Inflammatory macrophage treated with lipopolysaccharide for 1 hour (primary cell): ENCODE measurements at regions not wholly inside any gene's neighbourhood (a gene's known extent, or its start where the extent isn't known, plus 50 kb on each side); places are given as distances from the start of the nearest gene placed in this dataset.

ENCODE experiments used
- DNase-seq, 2 donors: peaks; one replicate each; pipeline ENCODE4 v3.0.0-alpha.2; 2020 to 2022

DNA sequence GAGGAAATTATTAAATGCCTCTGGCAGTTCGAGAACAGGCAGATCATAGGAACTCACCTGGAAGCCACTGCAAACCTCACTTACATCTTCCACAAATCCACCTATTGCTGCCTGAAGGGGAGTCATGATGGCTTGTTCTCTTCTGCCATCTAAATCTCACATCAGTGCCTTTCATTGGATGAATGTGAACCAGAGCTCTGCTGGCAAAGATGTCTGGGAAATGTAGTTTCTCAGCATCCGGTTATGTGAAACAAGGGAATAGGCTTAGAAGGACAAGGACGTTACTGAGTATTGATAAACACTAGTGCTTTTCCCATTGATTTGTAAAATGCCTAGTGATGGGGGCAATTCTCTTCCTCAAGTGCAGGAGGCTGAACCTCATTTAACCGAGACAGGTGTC is 483.3 kb downstream of the ARHGEF28 start:
- DNase-seq: no peak

DNA sequence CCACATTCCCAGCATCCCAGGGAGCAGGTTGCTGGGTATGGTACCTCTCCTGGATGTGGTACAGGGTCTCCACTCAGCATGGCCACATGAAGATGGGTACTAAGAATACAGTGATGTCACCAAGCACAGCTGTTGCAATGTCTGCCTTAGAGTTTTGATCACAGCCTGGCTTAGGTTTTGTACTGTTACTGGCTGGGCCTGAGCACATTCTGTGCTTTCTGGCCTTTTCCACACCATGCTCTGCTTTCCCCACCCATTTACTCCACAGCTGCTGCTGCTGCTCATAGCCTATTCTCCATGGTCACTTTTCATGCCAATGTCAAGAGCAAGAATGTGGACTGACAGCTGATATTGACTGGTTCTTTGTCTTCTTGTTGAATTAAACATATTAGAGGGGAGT is 481.9 kb downstream of the ARHGEF28 start:
- DNase-seq: no peak

DNA sequence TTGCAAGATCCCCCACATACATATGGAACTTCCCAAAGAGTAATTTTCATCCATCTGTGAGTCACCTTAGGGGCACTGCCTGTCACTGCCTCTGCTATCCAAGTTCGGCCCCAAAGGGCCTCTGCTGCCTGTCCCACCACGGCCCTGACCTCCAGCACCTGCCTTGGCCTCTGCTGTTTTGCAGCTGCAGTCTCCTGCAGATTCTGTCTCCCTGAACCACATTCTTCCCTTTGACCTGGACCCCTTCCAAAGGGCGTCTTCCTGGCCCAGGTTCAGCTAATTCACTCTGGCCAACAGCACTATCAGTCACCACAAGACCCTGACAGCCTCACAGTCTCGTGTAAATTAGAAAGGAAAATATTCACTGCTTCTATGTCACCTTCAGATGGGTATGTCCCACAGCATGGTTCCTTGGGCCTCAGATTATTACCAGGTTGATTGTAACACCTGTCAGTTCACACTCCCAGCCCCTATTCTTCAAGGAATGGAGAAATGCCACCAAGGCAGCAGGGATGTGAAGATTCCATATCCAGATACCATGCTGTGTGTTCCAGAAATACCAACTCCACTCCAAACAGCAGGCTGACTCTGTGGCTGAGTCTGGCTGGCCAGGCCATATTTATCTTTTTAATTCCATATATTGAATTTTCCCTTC is 479.3 kb downstream of the ARHGEF28 start:
- no peak for DNase-seq

DNA sequence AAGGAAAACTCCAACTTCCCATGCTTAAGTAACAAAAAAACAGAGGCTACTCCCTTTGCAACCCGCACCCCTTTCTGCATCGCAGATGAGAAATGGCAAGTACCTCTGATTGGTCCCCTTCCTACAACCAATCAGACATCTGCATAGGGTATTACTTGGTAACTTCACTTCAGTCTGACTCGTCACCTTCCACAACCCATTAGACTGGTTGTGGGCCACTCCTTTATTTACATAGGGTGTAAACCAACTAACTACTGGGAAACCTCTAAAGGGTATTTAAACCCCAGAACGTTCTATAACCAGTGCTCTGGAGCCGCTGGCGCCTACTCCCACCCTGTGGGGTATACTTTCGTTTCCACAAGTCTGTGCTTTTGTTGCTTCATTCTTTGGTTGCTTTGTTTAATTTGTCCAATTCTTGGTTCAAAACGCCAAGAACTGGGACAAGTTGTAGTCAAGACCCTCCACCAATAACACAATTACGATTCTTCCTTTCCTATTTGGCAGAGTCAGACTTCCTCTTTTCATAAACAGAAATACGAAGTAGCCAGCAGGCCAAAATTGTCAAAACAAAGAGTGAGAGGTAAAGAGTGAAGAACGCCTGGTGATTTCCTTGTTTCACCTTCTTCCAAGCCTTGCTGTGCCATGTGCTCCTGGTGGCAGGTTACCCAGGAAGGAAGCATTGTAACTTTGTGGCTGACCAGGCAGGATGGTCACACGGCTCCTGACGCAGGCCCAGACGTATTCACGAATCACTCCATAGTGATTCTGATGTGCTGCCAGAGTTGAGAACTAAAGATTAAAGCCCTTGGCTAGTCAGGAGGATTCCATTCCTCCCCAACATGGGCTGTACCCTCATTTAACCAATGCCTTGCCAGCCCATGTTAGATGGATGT is 477.4 kb downstream of the ARHGEF28 start:
- no peak for DNase-seq

DNA sequence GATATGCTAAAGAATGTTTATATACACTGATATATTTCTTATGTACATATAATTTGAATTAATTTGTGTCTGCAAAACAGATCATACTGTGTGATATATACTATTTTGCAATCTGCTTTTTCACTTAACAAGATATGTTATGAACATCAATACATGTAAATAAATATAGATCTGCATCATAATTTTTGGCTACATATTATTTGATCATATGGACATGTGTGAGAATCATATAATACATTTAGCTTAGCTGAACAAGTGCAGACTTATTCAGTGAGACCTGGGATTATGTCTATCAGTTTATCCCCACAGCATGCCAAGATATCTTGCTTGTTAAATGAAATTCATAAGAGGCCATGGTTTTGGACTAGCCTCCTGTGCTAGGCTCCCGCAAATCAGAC is 474.3 kb downstream of the ARHGEF28 start:
- DNase-seq: no peak

DNA sequence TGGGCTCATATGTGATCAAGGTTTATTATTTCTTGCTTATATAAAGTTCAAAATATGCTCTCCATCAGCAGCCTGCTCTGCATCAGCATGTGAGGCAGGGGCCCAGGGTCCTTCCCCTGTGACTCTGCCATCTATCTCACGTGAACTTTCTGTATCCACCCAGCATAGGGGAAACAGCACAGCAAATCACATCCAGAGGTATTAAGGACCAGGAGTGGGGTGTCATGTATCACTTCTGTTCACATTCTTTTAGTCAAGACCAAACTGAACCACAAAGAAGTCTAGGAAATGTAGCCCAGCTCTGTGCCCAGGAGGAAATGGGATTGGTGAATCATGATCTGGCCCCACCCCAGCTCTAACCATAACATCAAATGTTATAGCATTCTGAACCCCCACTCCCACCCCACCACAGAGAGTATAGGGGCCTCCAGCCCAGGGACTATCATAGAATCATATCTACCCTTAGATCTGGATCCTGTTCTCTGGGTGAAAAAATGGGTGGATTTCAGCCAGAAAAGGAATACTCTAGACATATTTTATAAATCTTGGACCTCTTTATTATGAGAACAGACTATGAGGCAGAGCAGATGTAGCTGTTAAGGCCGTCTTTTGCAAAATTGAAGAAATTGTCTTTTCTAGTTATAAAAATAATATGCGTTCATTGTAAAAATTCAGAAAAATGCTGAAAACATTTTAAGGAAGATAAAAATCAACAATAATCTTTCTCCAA is 473.7 kb downstream of the ARHGEF28 start:
- no peak for DNase-seq

DNA sequence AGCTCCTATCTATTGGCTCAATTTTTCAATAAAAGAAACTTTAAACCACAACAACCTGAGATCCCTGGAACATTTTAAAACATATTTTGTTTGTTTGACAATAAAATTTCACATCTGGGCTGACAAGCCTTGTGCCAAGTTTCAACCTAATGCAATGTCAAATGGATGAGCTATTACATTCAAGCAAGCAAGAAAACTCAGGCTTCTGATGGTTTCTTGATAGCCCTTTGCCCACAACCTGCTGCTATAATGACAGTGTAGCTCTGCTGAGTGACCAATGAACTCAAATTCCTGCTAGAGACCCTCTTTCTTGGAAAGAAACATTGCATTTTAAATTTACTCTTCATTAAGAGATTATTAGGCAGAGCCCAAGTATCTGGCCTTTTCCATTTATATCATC is 472.9 kb downstream of the ARHGEF28 start:
- DNase-seq: no peak

DNA sequence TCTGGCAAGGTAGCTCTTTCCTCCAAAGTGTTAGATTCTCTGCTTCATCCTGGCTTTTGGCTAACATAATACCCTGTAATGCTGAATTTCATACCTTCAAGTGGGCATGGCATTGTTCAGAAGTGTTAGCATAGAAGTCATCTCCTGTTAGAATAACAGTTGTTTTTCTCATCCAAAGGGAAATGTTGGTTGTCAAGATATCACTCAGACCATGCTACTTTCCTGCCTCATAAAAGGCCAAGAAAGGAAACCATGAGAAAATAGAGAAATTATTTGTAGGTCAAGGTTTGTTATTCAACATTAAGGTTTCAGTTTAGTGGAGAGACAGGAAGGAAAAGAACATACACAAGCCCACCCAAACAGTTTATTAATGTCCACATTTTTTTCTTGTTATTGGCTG is 472.5 kb downstream of the ARHGEF28 start:
- no peak for DNase-seq

DNA sequence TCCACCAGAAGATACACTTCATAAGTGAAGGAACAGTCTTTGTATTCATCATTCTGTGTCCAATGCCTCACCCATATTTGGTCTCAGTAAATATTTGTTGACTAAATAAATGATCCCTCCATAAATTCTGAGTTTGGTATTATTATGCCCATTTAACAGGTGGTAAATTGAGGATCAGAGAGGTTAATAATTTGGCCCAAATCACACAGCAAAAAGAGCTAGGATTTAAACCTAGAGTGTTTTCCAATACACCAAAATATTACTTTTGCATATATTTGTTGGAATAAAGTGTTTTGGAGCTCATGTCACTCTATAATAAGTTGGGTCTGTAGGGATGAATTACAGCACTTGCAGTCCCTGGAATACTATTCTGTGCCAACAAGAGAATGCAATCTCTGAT is 470.3 kb downstream of the ARHGEF28 start:
- no peak for DNase-seq

DNA sequence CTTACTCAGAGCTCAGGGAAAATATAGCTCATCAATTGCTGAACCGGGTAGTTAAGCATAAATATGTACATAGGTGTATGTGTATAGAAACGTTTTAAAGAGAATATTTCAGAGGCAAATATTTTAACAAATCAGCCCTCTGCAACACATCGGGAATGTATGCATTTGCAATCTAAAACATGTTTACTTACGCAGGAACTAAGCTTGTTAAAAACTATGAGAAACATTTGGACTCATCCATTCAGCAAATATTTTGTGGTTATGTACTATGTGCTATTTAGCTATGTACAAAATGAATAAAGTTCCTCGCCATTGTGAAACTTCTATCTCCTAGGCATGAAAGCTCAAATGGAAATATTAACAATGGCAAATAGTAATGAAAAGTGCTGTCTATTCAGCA is 469.9 kb downstream of the ARHGEF28 start:
- DNase-seq: no peak

DNA sequence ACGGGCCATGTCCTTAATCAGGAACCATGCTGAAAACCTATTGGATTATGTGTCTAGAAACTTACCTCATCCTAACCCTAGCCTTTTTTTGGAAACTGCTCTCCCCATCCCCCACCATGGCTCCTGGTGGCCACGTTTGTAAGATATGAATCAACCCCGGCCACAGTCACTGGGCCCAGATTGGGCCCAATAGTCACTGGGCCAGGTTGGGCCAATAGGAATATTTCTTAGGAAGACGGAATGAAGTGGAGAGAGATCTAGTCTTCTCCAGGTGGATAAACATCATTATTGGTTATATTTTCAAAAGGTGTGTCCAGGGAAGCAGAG is 468.7 kb downstream of the ARHGEF28 start:
- DNase-seq: no peak

DNA sequence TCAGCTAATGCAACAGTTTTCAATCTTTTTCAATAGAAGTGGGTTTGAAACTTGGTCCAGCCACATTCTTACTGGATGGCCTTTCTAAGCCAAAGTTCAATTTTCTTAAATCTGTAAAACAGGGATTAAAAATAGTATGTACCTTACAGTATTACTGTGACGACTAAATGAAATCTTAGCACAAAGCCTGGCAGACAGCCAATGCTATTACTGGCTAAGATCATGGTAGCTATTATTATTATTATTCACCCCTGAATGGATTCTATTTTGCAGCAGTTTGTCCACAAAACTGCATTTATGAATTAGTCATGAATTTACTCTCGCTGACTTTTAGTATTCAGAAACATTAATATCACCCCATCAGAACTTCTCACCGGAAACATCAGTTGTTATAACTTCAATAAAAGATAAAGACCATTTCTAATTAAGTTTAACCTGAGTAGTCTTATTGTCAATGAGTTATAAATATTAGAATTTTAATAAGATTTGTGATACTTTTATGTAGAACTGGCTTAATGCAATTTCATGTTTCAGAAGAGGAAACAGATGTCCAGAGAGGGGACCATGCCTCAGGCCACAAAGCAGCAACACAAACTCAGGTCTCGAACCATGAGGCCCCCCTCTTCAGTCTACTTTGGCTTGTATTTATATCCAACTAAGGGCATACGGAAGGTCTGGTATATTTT is 468.2 kb downstream of the ARHGEF28 start:
- DNase-seq: no peak

DNA sequence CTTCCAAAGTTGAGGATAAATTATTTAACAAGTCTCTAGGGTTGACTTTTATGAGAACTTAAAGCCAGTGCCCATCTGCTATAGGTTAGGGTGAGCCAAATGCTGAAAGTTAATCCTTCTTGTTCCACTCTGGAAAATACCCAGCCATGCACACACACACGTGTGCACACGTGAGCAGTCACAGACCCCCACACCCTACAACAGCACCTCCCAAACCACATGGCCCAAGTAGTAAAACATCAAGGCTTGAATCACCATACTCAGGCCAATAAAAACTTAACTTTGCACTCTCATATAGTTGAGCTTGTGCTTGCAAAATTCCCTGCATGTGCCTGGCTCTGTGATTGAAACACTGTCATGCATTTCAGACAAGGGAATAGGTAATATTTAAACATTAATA is 467.6 kb downstream of the ARHGEF28 start:
- no peak for DNase-seq

DNA sequence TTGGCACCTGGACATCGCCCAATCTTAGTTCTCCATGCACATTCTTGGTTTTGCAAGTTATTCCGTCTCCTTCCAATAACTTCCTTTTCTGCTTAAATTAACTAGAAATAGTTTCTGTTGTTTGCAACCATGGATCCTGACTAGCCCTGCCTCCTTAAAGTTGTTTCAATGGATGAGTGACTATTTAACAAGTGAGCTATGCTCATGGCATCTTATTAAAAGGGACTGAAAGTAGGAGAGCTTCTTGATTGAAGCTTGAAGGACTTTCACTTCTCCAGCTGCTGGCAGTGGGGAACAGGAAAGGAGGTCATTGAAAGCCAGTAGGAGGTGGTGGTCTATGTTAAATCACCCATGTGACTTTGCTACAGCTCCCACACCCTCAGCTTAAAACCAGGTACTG is 466.8 kb downstream of the ARHGEF28 start:
- no peak for DNase-seq

DNA sequence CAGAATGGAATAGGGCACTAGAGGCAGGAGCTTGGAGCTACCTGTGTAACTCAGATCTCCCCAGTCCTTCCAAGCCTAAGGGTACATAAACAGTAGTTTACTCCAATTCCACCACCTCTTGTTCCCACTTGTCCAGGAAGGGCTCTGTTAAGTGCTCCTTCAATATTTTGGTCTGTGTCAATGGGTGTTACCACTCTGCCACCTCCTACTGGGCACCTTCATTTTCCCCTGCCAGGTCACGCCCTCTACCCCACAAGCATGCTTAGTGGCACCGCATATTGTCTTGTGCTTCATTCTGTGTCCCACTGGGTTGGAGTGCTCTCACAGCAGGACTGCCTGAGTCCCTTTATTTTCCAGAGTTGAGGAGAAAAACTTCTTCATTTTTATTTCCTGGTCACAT is 459.8 kb downstream of the ARHGEF28 start:
- DNase-seq: no peak

DNA sequence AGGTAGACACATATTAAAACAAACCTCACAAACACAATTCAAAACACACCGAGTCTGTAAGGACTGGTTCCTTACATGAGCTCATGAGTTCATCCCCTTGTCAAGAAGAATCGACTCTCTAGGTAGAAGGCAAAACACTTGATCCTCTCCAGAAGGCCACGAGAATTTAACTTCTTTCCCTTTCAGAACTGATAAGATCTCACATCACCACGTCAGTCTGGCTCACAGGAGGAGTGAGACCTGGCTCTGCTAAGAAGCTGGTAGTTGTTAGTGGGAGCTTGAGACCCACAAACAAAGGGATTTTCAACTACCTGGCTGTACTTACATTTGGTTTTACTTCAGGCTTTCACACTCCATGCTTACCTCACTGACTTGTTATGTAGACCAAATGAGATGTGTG is 459.2 kb downstream of the ARHGEF28 start:
- DNase-seq: no peak

DNA sequence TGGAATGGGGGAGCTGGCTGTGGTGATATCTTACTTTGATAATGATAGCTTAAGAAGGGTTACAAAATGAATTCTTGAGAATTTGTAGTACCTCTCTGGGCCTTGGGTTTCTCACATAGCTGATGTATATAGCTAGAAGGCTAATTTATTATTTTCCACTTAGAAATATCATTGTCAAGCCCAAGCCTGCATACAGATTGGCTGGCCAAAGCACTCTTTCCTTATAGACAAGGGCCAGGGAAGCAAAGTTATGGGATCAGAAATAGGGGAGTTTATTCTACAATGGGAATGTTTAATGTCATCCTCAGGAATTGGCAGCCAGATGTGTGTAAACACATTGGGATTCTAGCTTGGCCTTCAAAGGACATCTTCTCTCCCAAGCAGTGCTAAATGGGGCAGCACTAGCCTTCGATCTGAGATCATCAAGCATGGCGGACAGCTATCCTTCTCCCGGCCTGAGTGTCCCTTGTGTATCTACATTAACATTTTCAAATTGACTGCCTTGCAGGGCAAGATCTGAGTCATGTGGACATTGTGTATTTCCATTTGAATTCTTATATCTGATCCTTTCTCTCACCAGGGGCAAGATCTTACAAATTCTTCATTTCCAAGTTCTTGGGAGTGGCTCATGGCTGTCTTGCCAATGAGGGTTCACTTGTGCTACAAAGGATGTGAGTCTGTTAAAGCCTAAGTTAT is 457.2 kb downstream of the ARHGEF28 start:
- DNase-seq: no peak

DNA sequence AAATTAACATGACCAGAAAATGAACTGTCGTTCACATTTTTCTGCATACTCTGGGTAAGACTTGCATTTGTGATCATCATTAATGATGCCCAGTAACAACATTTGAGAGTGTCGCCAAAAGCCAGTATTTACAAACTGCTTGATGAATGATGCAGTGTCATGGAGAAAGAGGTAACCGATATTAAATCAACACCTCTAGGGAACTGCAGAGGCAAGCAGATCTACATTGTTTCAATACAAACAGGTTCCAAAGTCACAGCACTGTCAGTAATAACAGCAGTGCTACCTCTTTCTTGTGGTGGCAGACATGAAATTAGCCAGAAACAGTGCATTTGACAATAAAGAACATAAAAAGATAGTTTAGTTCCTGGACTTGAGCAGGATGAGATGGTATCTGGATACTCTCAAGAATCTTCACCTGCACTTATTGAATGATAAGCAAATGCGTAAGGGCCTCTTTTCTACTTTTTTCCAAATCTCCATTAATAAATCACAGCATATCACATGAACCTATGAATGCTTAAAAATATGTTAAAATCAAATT is 456.6 kb downstream of the ARHGEF28 start:
- DNase-seq: no peak

DNA sequence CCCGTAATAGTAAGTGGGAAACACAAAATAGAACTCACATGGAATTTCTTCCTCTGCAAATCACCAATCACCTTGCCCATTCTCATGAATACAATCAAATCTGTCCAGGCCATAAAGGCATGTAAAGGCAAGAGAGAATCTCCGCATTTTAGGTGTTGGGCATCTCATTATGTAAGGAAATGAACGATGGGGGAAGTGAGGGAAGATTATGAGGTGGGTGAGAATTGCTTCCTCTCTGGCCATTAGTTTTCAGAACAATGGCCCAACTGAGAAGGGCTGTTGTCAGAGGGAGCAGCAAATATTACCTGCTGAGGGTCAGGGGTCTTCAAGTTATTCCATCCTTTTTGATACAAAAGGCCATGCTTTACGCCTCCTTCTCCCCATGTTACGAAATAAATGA is 455.1 kb downstream of the ARHGEF28 start:
- DNase-seq: no peak

DNA sequence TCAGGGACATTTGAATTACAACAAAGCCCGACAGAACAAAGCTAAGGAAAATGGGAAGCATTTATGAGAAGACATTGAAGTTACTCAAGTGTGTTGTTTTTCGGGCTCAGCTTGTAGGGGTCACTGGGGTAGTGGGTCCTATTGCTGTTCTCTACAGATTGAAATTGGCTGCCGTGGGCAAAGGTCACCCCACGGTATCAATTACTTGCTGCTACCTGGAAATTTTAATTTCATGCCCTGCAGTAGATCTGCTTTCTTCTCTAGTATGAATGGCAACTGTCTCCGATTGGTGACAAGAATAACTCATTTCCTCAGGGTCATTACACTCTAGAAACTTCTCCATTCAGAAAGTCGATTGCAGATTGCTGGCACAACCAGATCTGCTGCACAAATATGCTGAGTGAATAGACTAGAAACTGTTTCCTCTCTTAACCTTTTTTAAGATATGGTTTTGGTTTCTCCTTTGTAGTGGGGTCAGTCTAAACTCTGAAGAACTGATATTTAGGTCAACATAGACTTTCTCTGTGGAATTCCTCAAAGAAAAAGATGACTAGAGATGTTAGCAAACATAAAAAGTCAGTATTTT is 454.1 kb downstream of the ARHGEF28 start:
- DNase-seq: peak in 1 of 2 donors; percentile 11

DNA sequence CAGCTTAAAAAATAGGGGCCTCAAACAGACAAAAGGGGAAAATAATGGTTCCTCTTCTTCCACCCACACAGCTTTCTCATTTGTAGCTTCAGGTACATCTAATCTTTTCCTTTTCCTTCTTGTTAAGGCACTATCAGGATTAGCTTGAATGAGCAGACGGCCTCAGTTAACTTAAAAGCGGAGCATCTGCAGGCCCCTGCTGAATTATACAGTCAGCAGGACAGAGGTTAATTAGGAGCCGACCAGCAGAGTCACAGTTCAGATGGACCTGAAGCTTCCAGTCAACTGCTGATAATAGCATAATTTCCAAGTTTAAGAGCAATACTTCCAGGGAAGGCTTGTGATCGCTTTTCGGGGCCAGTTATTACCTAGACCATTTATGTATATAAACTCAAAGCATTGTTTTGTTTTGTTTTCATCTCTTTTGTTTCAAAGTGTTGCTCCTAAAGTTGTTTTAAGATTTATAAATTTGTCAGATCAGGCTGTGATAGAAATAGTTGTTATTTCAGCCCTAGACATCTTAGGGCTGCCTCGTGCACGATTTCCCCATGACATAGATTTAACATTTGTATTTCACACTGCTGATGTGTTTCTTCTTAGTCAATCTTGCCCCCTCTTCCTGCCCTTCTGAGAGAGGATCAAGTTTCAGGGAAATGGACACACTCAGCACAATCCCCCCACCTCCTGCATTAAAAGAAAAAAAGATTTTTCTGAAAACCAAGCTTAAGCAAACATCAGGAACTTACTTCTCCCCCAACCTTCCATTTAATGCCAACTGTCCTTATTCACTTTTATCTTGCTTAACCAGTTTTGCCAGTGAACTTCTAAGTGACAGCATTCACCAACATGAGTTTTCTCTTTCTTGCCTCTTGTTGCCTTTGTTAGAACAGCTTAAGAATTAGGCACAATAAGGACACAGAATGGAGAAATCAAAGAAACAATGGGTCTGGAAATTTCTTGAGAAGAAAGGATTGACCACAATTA is 449.8 kb downstream of the ARHGEF28 start:
- DNase-seq: no peak
